GM18499 (cell line): ENCODE measurements at regions not wholly inside any gene's neighbourhood (a gene's known extent, or its start where the extent isn't known, plus 50 kb on each side); places are given as distances from the start of the nearest gene placed in this dataset.
"Not testable (repeated sequence)": the region's sequence is repeated elsewhere in the genome, so short reads cannot be mapped to it uniquely, and the experiment has no call there.

Experiments
- ATAC-seq: cut with Tn5 transposase; IDR thresholded peaks from one replicate; pipeline ENCODE4 v1.9.1; 2021; ENCODE audit warnings: moderate number of reproducible peaks; ENCODE audit not compliant: insufficient read depth, unreplicated experiment

- ATAC-seq = no peak
Measured at GRCh38 chr18:10074728-10075127, 160.9 kb downstream of the VAPA start.

DNA sequence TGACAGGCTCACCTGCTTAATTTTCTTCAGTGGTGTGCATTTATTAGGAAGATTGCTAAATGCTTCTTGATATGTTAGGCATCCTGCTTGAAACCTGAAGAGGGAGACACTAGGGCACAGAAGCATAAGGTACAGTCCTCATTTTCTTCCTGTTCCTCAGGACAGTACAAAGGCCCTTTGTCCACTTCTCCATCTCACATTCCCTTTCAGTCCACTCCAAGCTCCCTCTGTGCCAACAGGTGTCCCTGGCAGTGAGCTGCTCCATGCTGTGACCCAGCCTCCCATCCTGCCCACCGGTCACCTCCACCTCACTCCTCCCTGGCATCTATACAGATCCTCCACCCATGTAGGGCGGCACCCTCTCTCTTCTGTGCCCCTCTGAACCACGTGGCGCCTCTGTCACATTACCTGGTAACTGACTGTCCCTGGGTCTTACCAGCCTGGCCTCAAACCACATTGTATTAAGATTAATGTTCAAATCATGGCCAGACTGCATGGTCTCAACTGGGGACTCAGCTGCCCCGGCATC, 162.8 kb downstream of the VAPA start:
- ATAC-seq = no peak

DNA sequence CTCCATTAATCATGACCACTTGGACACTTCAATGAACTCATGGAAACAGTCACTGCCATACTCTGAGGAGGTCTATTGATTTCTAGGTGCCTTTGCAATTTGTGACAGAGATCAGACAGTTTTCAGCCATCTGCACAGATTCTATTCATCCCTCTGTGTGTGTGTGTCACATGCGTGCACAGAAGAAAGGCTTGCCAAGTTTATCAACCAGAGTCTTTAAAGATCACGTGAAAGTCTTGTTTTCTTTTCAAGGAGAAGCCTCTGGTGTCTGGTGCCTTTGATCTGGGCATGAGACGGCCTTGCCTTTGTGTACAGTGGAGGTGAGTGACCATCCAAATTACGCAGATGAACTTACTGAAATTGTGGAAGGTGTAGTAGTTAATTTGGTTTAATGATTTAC, 164.2 kb downstream of the VAPA start:
- ATAC-seq = no peak

GRCh38 chr18:10080372-10080771, 166.6 kb downstream of the VAPA start:
- ATAC-seq = no peak

- ATAC-seq = no peak
Measured at GRCh38 chr18:10081492-10081891, 167.7 kb downstream of the VAPA start.

DNA sequence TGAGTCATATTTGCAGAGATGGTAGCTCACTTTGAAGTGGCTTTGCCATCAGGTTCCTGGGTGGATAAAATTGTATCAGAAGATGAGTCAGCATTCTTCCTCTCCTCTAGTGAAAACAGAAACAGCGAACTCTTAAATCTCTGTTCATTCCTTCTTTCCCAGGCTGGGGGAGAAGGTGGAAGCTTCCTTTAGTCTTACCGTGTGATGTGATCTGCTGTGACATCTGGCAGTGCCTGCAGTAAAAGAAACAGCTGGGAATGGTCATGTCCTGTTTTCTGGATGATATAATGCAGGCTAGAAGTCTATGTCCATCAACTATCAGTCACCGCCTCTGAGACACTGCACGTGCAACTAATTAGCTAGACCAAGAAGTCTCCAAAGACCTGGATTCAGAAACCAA, 171.6 kb downstream of the VAPA start:
- no peak for ATAC-seq

GRCh38 chr18:10085876-10086275, 172.1 kb downstream of the VAPA start:
- no peak for ATAC-seq

GRCh38 chr18:10086458-10087210, 172.8 kb downstream of the VAPA start:
- no peak for ATAC-seq

DNA sequence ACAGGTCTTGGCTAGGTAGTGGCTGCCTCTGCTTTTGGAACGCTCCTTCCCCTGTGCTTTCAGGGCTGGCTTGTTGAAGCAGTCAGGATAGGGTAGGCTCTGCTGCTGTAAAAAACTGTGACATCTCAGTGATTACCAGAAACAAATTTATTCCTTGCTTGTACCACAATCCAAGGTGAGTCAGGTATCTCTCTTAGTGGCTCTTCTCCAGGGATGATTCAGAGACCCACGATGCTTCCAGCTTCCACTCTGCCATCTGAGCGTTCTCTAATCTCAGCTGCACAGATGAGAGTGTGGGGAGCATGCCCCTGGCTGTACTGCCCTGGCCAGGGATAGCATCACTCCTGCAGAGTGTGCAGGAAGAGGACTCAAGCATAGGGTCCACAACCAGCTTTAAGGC, 174.9 kb downstream of the VAPA start:
- ATAC-seq = no peak

- no peak for ATAC-seq
Measured at GRCh38 chr18:10089881-10090280, 176.1 kb downstream of the VAPA start.

DNA sequence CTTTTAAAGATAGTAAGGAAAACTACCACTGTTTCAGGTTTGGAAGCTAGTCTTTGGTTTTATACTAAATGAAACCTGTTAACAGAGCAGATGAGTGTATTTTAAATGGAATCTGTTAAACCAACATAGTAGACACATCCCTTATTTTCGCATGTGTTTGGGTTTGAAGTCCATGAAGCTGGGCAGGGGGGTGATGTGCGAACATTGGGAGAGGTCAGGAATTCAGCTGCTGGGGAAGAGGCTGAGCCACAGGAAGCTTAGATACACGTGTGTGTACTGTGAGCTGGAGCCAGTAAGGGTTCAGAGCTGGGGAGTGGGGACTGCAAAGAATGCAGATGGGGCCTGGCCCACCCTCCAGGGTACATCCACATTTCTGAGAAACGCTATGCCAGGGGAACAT, 176.9 kb downstream of the VAPA start:
- ATAC-seq = no peak

DNA sequence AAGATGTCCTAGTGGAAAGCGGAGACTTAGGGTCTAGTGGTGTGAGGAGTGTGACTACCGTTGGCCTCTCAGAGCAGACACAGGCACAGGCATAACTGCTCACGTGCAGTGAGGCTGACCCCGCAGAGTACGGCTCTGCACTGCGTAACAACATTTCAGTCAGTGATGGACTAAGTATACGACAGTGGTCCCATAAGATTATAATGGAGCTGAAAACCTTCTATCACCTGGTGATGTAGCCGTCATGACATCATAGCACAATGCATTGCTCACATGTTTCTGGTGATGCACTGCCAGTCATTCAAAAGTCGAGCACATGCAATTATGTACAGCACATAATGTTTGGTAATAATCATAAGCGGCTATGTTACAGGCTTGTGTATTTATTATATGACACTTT, 179.6 kb downstream of the VAPA start:
- ATAC-seq = no peak

DNA sequence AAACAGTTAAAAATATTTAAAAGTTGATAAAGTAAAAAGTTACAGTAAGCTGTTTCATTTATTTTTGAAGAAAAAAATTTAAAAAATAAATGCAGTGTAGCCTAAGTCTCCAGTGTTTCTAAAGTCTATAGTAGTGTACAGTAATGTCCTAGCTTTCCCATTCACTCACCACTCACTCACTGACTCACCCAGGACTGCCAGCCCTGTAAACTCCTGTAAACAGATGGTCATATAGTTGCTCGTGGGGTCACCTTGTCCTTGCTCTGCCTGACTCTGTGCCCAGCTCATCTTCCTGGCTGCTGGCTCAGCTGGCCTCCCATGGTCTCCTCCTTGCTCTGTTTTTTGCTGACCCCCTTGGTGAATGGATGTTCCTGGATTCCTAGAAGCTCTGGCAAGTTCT, 180.3 kb downstream of the VAPA start:
- ATAC-seq = no peak

GRCh38 chr18:10094655-10095054, 180.8 kb downstream of the VAPA start:
- ATAC-seq = no peak

DNA sequence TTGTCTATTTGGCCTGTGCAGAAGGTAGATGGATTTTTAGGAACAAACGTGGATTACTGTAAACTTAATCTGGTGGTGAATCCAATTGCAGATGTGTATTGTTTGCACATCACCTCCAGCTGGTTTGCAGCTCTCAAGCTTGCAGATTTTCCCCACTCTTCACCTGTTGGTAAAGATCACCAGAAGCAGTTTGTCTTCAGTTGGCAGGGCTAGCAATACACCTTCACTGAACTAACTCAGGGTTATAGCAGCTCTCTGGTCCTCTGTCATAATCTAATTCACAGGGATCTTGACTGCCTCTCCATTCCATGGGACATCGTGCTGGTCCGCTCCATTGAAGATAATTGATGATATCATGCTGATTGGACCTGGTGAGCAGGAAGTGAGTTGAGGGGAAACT, 181.5 kb downstream of the VAPA start:
- ATAC-seq = no peak

DNA sequence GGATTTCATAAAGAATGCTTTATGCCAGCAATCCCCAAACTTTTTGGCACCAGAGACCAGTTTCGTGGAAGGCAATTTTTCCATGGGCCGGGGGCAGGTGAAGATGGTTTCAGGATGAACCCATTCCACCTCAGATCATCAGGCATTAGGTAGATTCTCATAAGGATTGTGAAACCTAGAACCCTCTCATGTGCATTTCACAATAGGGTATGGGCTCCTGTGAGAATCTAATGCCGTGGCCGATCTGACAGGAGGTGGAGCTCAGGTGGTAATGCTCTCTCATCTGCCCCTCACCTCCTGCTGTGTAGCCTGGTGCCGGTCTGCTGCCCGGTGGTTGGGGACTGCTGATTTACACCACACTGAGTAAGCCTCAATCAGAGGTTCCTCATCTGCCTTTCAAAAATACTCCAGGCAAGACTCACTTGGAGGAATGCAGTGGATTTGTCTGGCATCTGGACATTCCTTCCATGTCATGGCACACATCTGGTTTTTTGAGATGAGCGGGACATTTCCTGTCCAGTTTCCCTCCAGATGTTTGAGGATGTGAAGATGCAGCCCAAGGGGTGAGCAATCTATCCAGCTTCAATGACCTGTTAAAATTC, 185.8 kb downstream of the VAPA start:
- ATAC-seq = no peak

DNA sequence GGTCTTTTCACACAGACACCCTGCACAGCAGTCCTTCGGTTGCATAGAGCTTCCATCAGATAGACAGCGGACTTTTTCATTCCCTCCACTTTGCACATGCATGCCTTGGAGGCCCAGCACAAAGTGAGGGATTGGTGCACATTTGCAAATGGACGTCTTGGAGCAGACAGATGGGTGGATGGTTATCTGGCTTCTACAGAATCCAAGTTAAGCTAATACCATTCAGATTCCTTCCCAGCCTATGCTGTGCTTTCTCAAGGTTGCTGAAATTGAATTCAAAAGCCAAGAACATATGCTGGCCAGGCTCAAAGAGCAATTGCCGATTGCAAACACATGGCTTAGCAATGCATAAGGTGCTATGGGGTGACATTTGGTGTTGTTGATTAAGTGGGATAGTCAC, 186.4 kb downstream of the VAPA start:
- ATAC-seq = no peak

DNA sequence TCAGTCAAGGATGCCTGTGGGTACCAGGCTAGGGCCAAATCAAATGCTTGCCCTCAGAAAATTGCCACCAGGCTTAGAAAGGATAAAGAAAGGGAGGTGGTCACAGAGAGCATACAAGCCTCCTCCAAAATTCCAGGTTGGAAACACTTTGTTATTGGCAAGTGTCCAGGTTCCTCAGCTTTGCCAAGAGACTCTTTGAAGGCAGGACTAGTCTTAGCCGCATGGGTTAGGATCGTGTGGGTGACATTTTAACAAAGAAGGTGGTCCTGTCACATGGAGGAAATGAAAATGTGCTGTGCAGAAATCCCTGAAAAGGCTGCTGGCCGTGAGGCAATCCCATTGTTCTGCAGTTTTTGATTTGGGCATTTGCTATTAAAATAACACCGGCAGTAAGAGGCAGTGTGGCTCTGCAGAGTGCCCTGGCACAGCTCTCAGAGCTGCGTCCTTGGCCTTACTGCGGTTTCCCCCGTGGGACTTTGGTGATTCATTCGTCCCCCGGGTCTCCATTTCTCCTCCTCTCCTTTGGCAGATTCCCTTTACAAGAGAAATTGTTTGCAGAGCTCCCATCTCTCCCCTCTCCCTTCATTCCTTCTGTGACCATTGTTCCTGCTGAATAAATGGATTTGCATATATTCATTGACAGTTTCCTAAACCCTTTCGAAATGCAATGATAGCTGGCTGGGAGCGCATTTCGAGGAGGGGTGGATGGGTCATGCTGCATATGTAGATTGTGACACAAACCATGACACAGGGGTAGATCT, 187.3 kb downstream of the VAPA start:
- no peak for ATAC-seq

DNA sequence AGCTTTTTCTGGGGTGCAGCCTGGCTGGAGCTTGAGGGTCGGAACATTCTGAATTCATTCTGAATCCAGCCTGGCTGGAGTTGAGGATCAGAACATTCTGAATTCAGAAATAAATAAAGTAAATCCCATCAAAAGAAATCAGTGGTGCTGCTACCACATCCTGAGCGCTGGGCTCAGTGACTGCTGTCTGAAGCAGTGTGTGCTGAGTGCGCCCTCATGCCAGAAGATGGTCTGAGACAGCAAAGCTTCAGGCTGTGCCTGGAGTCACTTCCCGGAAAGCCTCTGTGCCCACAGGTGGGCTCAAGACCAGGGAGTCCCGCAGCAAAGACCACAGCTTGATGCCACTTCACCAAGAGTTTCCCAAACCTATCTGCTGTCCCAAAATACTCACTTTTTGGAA, 187.9 kb downstream of the VAPA start:
- ATAC-seq = no peak

DNA sequence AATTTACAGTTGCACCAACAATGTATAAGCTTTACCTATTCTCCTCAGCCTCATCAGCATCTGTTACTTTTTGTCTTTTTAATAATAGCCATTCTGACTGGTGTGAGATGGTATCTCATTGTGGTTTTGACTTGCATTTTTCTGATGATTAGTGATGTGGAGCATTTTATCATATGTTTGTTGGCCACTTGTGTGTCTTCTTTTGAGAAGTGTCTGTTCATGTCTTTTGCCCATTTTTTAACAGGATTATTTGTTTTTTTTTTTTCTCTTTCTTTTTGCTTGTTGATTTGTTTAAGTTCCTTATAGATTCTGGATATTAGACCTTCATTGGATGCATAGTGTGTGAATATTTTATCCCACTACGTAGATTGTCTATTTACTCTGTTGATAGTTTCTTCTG, 191.3 kb downstream of the VAPA start:
- ATAC-seq = not testable (repeated sequence)

DNA sequence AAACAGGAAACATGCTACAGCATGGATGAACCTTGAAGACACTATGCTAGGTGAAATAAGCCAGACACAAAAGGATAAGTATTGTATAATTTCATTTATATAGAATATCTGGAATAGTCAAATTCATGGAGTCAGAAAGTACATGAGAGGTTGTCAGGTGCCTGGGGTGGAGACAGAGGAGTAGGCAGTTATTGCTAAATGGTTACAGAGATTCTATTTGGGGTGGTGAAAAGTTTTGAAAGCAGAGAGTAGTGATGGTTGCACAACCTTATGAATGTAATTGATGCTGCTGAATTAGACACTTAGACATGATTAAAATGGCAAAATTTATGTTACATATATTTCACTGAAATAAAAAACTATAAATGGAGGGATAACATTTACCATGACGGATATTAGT, 197.4 kb downstream of the VAPA start:
- ATAC-seq = no peak
